ENCODE measurements at regions not wholly inside any gene's neighbourhood (a gene's known extent, or its start where the extent isn't known, plus 50 kb on each side); places are given as distances from the start of the nearest gene placed in this dataset.

DNA sequence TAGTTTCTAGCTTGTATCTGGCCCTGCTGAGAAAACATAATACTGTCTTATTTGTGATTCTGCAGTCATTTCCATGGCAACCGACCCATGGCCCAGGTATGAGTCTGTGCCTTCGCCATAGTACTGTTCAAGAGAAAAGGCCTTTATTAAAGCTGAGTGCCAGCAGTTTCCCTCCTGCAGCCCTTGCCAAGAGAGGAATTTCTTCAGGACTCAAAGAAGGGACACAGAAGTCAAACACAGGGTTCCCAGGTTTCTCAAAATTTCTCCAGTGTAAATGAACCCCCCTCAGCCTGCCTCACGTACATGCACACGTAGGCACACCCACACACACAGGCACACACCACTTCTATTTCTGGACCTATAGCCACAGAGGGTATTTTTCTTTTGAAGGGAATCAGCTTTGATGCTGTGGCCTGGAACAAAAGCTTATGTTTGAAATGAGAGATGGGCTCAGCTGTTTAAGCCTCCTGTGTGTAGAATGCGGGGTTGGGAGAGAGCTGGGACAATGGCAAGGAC is 269.2 kb downstream of the PDCD6IP start:
- no peaks in the 10 kb centered on the region for H3K36me3 Mint-ChIP-seq (ENCODE audit: insufficient read depth, unreplicated experiment)

DNA sequence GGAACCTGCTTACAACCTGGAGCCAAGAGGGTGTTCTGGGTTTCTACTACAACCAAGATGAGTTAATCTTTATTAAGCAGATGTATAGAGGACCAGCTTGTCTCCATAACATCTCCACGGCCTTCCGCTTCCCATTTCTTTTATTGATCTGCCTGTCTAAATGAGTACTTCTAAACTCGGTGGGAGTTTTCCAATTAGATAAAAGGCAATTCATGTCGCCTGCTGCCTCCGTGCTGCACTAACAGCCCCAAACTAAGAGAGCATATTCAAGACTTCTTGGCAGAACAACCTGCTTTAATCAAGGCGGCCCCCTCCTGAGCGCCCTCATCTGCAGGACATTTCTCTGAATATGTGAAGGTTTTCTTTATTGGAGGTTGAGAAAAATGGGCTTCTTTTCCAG is 270.1 kb downstream of the PDCD6IP start:
- no peaks in the 10 kb centered on the region for H3K27me3 ChIP-seq (replicated peaks; ENCODE audit: control insufficient read depth, insufficient read depth, low read length)
- Mint-ChIP-seq H3K27ac (ENCODE audit: unreplicated experiment) (no peak overlapping the region), H3K4me1 (ENCODE audit: low read depth, unreplicated experiment) (no peaks in the 10 kb centered on the region), H3K36me3 (ENCODE audit: insufficient read depth, unreplicated experiment) (no peaks in the 10 kb centered on the region), H3K4me3 (ENCODE audit: unreplicated experiment) (no peak overlapping the region), H3K9me3 (ENCODE audit: unreplicated experiment) (no peaks in the 10 kb centered on the region), H3K27me3 (ENCODE audit: insufficient read depth, unreplicated experiment) (no peaks in the 10 kb centered on the region)
- intact Hi-C loops (cut with micrococcal nuclease; ENCODE audit: unreplicated experiment): no loop called here
- no peaks in the 10 kb centered on the region for H3K36me3 ChIP-seq (ENCODE audit: control insufficient read depth, insufficient read depth, low read length)
- H3K9me3 ChIP-seq: no peaks in the 10 kb centered on the region
- BruUV-seq (replicated peaks): no TSS peak
- CTCF ChIA-PET: no interaction called here
- POLR2A ChIA-PET: no interaction called here
- TF ChIP-seq, protein P1, sequence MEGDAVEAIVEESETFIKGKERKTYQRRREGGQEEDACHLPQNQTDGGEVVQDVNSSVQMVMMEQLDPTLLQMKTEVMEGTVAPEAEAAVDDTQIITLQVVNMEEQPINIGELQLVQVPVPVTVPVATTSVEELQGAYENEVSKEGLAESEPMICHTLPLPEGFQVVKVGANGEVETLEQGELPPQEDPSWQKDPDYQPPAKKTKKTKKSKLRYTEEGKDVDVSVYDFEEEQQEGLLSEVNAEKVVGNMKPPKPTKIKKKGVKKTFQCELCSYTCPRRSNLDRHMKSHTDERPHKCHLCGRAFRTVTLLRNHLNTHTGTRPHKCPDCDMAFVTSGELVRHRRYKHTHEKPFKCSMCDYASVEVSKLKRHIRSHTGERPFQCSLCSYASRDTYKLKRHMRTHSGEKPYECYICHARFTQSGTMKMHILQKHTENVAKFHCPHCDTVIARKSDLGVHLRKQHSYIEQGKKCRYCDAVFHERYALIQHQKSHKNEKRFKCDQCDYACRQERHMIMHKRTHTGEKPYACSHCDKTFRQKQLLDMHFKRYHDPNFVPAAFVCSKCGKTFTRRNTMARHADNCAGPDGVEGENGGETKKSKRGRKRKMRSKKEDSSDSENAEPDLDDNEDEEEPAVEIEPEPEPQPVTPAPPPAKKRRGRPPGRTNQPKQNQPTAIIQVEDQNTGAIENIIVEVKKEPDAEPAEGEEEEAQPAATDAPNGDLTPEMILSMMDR (IDR thresholded peaks at IDR 0.05; ENCODE audit: insufficient read depth in 1 of 2, low read depth in 1 of 2, low read length in 1 of 2, severe bottlenecking in 1 of 2, unreplicated experiment in 1 of 2): no peak
- no peak for DNase-seq
- no peaks in the 10 kb centered on the region for H3K4me1 ChIP-seq
- no peak overlapping the region for H3K4me3 ChIP-seq (ENCODE audit: low read depth, low read length)

More for the DNA sequence above, 269.2 kb downstream of the PDCD6IP start:
- Histone ChIP-seq H3K36me3 (ENCODE audit: control insufficient read depth, insufficient read depth, low read length) (no peaks in the 10 kb centered on the region), H3K4me1 (no peaks in the 10 kb centered on the region), H3K4me3 (ENCODE audit: low read depth, low read length) (no peak overlapping the region), H3K9me3 (no peaks in the 10 kb centered on the region), H3K27me3 (replicated peaks; ENCODE audit: control insufficient read depth, insufficient read depth, low read length) (no peaks in the 10 kb centered on the region)
- CTCF ChIA-PET: no interaction called here
- Mint-ChIP-seq H3K4me3 (ENCODE audit: unreplicated experiment) (no peak overlapping the region), H3K9me3 (ENCODE audit: unreplicated experiment) (no peaks in the 10 kb centered on the region), H3K4me1 (ENCODE audit: low read depth, unreplicated experiment) (no peaks in the 10 kb centered on the region), H3K27me3 (ENCODE audit: insufficient read depth, unreplicated experiment) (no peaks in the 10 kb centered on the region), H3K27ac (ENCODE audit: unreplicated experiment) (no peak overlapping the region)
- POLR2A ChIA-PET: no interaction called here
- DNase-seq: no peak
- intact Hi-C loops (cut with micrococcal nuclease; ENCODE audit: unreplicated experiment): no loop called here
- TF ChIP-seq, protein P1 (IDR thresholded peaks at IDR 0.05; ENCODE audit: insufficient read depth in 1 of 2, low read depth in 1 of 2, low read length in 1 of 2, severe bottlenecking in 1 of 2, unreplicated experiment in 1 of 2): no peak
- no TSS peak for BruUV-seq (replicated peaks)

DNA sequence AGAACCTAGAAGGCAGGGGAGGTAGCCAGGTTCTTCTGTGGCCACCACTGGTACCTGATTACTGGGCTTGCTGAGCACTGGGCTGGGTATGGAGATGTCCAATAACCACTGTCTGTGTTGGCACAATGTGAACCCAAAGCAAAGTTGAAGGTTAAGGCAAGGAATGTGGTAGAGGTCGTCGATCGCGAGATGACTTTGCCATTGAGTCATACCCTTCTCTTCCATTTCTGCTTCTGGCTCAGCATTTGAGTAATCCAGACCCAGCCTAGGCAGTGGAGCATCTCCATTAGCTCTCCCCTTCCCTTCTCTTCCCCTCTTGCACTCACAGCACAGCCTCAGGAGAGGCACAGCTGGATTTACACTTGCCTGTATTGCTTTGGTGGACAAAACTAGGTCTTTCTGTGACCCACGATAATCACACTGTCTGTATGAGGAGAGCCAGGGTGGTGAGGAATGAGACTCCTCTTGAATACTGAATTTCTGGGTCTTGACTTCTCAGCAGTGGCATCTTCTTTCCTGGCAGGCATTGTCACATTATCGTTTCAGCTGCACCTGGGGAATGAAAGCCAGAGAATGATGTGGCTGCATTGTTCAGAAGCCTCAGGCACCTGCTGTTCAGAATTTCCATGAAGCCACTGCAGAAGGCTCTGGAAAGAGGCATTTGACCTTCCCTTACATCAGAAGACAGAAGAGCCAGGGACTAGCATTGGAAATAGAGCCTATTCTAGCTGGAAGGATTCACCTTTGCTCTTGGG is 272.6 kb downstream of the PDCD6IP start:
- no peaks in the 10 kb centered on the region for H3K36me3 ChIP-seq (ENCODE audit: control insufficient read depth, insufficient read depth, low read length)
- H3K27me3 ChIP-seq (replicated peaks; ENCODE audit: control insufficient read depth, insufficient read depth, low read length): no peaks in the 10 kb centered on the region
- TF ChIP-seq, protein P1 (IDR thresholded peaks at IDR 0.05; ENCODE audit: insufficient read depth in 1 of 2, low read depth in 1 of 2, low read length in 1 of 2, severe bottlenecking in 1 of 2, unreplicated experiment in 1 of 2): no peak
- intact Hi-C loops (cut with micrococcal nuclease; ENCODE audit: unreplicated experiment): no loop called here
- Mint-ChIP-seq H3K27me3 (ENCODE audit: insufficient read depth, unreplicated experiment) (no peaks in the 10 kb centered on the region), H3K4me3 (ENCODE audit: unreplicated experiment) (no peak overlapping the region), H3K9me3 (ENCODE audit: unreplicated experiment) (no peaks in the 10 kb centered on the region), H3K36me3 (ENCODE audit: insufficient read depth, unreplicated experiment) (no peaks in the 10 kb centered on the region), H3K27ac (ENCODE audit: unreplicated experiment) (no peak overlapping the region), H3K4me1 (ENCODE audit: low read depth, unreplicated experiment) (no peaks in the 10 kb centered on the region)
- ChIA-PET POLR2A (no interaction called here), CTCF (no interaction called here)
- DNase-seq: no peak
- H3K9me3 ChIP-seq: no peaks in the 10 kb centered on the region
- H3K4me3 ChIP-seq (ENCODE audit: low read depth, low read length): no peak overlapping the region
- BruUV-seq (replicated peaks): no TSS peak
- H3K4me1 ChIP-seq: no peaks in the 10 kb centered on the region

All from Caco-2 (cell line).